Lung (tissue), 11 donors: ENCODE measurements at regions not wholly inside any gene's neighbourhood (a gene's known extent, or its start where the extent isn't known, plus 50 kb on each side); places are given as distances from the start of the nearest gene placed in this dataset.
A peak's percentile ranks its signal among the peaks of the same experiment; 100 is the strongest.
"Not testable (repeated sequence)": the region's sequence is repeated elsewhere in the genome, so short reads cannot be mapped to it uniquely, and the experiment has no call there.

Experiments
- ATAC-seq: fragments of 200-7000 bp; cut with Tn5 transposase; one replicate; pipeline ENCODE4 v1.9.1; 2020; ENCODE audit warnings: moderate number of reproducible peaks; ENCODE audit not compliant: insufficient read depth, low FRiP score
- DNase-seq, 3 donors: peaks; one replicate each; pipeline ENCODE4 v3.0.0-alpha.2; 2013 to 2017
- H3K27ac ChIP-seq, 2 donors: one replicate each; pipeline ENCODE4 v1.5.1; 2013; ENCODE audit warnings: mild to moderate bottlenecking in 2 of 2, moderate library complexity in 2 of 2, control low read depth in 1 of 2, inconsistent platforms in 1 of 2, low read depth in 1 of 2, low read length in 1 of 2
- H3K27me3 ChIP-seq, 3 donors: one replicate each; pipeline ENCODE4 v1.5.1; 2013; ENCODE audit warnings: low read length in 2 of 3; ENCODE audit not compliant: control insufficient read depth in 3 of 3, insufficient read depth in 3 of 3
- H3K36me3 ChIP-seq, 4 donors: one replicate each; pipeline ENCODE4 v1.5.1; 2013; ENCODE audit warnings: low read length in 4 of 4, mild to moderate bottlenecking in 1 of 4, moderate library complexity in 1 of 4; ENCODE audit not compliant: control insufficient read depth in 4 of 4, insufficient read depth in 4 of 4
- H3K4me1 ChIP-seq, 5 donors: one replicate each; pipeline ENCODE4 v1.5.1; 2013; ENCODE audit warnings: low read length in 5 of 5, mild to moderate bottlenecking in 2 of 5, moderate library complexity in 1 of 5; ENCODE audit not compliant: control insufficient read depth in 5 of 5, insufficient read depth in 5 of 5
- H3K4me3 ChIP-seq: one replicate; pipeline ENCODE4 v1.5.1; 2013; ENCODE audit warnings: mild to moderate bottlenecking, control low read depth, moderate library complexity
- H3K9ac ChIP-seq, 2 donors: one replicate each; pipeline ENCODE4 v1.5.1; 2013; ENCODE audit warnings: low read length in 2 of 2, control low read depth in 1 of 2; ENCODE audit not compliant: insufficient read depth in 1 of 2
- H3K9me3 ChIP-seq, 4 donors: one replicate each; pipeline ENCODE4 v1.5.1; 2013; ENCODE audit warnings: low read length in 3 of 4, mild to moderate bottlenecking in 1 of 4, moderate library complexity in 1 of 4; ENCODE audit not compliant: control insufficient read depth in 4 of 4, insufficient read depth in 3 of 4
- CTCF ChIP-seq: IDR thresholded peaks from 2 replicates; pipeline ENCODE4 v1.5.1; 2012; ENCODE audit warnings: mild to moderate bottlenecking; ENCODE audit errors: control extremely low read depth, extremely low read depth
- WGBS, 2 donors: extraction: QIAGEN DNeasy Blood & Tissue Kit; methylation state at CpG; one replicate each; pipeline ENCODE4 v1.1.7; 2013; 5-methylcytosine and 5-hydroxymethylcytosine counted together
- donor health status: control.
- donor health status: control.
- donor health status: Bipolar disorder and iron deficiency.
- donor health status: healthy.
- donor health status: DM: yes; HTN: yes; CAD: no.

GRCh38 chr2:113341191-113341869 lies 62.6 kb upstream of the PAX8 start:
- peaks cover 0 to 3% (median 0%) of the 10 kb centered on the region in 5 donors for H3K4me1 ChIP-seq
- H3K9me3 ChIP-seq = no peaks in the 10 kb centered on the region
- WGBS, 2 donors = 77 to 85% methylated on average over 8 of the region's 8 CpGs
- no peak for TF ChIP-seq CTCF
- no peak overlapping the region for H3K27ac ChIP-seq
- no peaks in the 10 kb centered on the region for H3K36me3 ChIP-seq
- DNase-seq = no peak
- no peak for ATAC-seq
- no peak overlapping the region for H3K4me3 ChIP-seq
- no peak overlapping the region for H3K9ac ChIP-seq
- no peaks in the 10 kb centered on the region for H3K27me3 ChIP-seq

- no peak overlapping the region for H3K9ac ChIP-seq
- H3K27me3 ChIP-seq = no peaks in the 10 kb centered on the region
- H3K9me3 ChIP-seq = no peaks in the 10 kb centered on the region
- H3K4me3 ChIP-seq = no peak overlapping the region
- ATAC-seq = no peak
- peak overlapping the region in 1 of 2 donors; percentile 56 for H3K27ac ChIP-seq
- H3K36me3 ChIP-seq = no peaks in the 10 kb centered on the region
- no peak for TF ChIP-seq CTCF
- 53 to 58% methylated on average over 5 of the region's 5 CpGs for WGBS, 2 donors
- DNase-seq = peak in 1 of 3 donors; percentile 21
- H3K4me1 ChIP-seq = peaks cover 0 to 3% (median 2%) of the 10 kb centered on the region in 5 donors
Observed at GRCh38 chr2:113337809-113338208, 59.1 kb upstream of the PAX8 start.

GRCh38 chr2:113336040-113336439 lies 57.3 kb upstream of the PAX8 start:
- H3K9me3 ChIP-seq, H3K27me3 ChIP-seq, H3K4me1 ChIP-seq, H3K36me3 ChIP-seq, H3K9ac ChIP-seq, H3K27ac ChIP-seq, H3K4me3 ChIP-seq: not testable (repeated sequence)
- DNase-seq (peak in 2 of 3 donors; percentile 21 to 50), ATAC-seq (peak; percentile 64)
- WGBS, 2 donors = 58 to 72% methylated on average over 3 of the region's 3 CpGs

- TF ChIP-seq CTCF = no peak
- no peaks in the 10 kb centered on the region for H3K27me3 ChIP-seq
- DNase-seq (no peak), ATAC-seq (no peak)
- no peaks in the 10 kb centered on the region for H3K36me3 ChIP-seq
- H3K4me3 ChIP-seq = no peak overlapping the region
- peaks cover 0 to 6% (median 2%) of the 10 kb centered on the region in 5 donors for H3K4me1 ChIP-seq
- H3K9me3 ChIP-seq = no peaks in the 10 kb centered on the region
- 81 to 90% methylated on average over 5 of the region's 5 CpGs for WGBS, 2 donors
- H3K9ac ChIP-seq = no peak overlapping the region
- H3K27ac ChIP-seq = no peak overlapping the region
Observed at GRCh38 chr2:113334147-113334546, 55.4 kb upstream of the PAX8 start.

- not testable (repeated sequence) for H3K4me1 ChIP-seq, H3K4me3 ChIP-seq, H3K9me3 ChIP-seq, H3K27me3 ChIP-seq, H3K27ac ChIP-seq, DNase-seq, H3K36me3 ChIP-seq, ATAC-seq, H3K9ac ChIP-seq
- 76 to 81% methylated on average over 5 of the region's 5 CpGs for WGBS, 2 donors
Observed at GRCh38 chr2:113333735-113334134, 55.0 kb upstream of the PAX8 start.

GRCh38 chr2:113330060-113330767 lies 51.5 kb upstream of the PAX8 start:
- H3K9ac ChIP-seq, ATAC-seq, H3K27ac ChIP-seq, DNase-seq, H3K9me3 ChIP-seq, H3K4me3 ChIP-seq, H3K27me3 ChIP-seq, H3K4me1 ChIP-seq, H3K36me3 ChIP-seq: not testable (repeated sequence)
- 74 to 92% methylated on average over 4 to 5 of the region's 5 CpGs for WGBS, 2 donors
